ENCODE measurements at regions not wholly inside any gene's neighbourhood (a gene's known extent, or its start where the extent isn't known, plus 50 kb on each side); places are given as distances from the start of the nearest gene placed in this dataset.

DNA sequence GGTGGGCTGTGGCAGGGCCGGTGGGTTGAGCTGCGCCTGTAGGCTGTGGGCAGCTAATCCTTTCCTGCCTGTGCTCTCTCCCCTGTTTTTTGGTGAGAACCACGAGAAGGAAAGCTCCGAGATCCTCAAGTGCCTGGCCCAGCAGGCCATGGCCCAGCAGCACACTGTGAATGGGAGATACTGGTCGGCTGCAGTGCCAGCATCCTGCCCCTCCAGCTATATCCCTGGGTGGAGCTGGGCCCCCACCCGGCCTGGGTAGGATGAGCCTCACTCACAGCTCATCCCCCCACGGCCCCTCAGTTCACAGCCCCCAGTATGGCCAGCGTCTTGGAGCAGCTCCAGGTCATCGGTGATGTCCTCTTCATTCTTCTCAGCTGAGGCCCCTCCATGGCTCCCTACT is 164.4 kb upstream of the ZNF267 start:
- TF ChIP-seq POLR2AphosphoS5 (IDR thresholded peaks at IDR 0.05) = no peak
- TF ChIP-seq, protein P1, sequence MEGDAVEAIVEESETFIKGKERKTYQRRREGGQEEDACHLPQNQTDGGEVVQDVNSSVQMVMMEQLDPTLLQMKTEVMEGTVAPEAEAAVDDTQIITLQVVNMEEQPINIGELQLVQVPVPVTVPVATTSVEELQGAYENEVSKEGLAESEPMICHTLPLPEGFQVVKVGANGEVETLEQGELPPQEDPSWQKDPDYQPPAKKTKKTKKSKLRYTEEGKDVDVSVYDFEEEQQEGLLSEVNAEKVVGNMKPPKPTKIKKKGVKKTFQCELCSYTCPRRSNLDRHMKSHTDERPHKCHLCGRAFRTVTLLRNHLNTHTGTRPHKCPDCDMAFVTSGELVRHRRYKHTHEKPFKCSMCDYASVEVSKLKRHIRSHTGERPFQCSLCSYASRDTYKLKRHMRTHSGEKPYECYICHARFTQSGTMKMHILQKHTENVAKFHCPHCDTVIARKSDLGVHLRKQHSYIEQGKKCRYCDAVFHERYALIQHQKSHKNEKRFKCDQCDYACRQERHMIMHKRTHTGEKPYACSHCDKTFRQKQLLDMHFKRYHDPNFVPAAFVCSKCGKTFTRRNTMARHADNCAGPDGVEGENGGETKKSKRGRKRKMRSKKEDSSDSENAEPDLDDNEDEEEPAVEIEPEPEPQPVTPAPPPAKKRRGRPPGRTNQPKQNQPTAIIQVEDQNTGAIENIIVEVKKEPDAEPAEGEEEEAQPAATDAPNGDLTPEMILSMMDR (IDR thresholded peaks at IDR 0.05) = no peak
- no peak for TF ChIP-seq POLR2A (IDR thresholded peaks at IDR 0.05; ENCODE audit: low read depth)
- TF ChIP-seq EP300 (IDR thresholded peaks at IDR 0.05) = no peak

Measured in esophagus muscularis mucosa (tissue), 4 donors.